ENCODE measurements at regions not wholly inside any gene's neighbourhood (a gene's known extent, or its start where the extent isn't known, plus 50 kb on each side); places are given as distances from the start of the nearest gene placed in this dataset.
A peak's percentile ranks its signal among the peaks of the same experiment; 100 is the strongest.
"Not testable (repeated sequence)": the region's sequence is repeated elsewhere in the genome, so short reads cannot be mapped to it uniquely, and the experiment has no call there.

GRCh38 chr20:29349836-29350235 is 1907.6 kb upstream of the DEFB115 start:
- no peaks in the 10 kb centered on the region for H3K4me1 ChIP-seq
- no peak overlapping the region for H3K4me3 ChIP-seq
- ChIA-PET POLR2A (no interaction called here), CTCF (no interaction called here)
- 18% methylated on average over 9 of the region's 14 CpGs for WGBS (ENCODE audit: missing lambda C conversion rate)
- FAIRE-seq (no peak), ATAC-seq (no peak), DNase-seq (ENCODE audit: low read depth in 1 of 2, low spot score in 1 of 2) (no peak)
- no peaks in the 10 kb centered on the region for H3K9me3 ChIP-seq
- H3K27ac ChIP-seq, result no peak overlapping the region
- TF ChIP-seq BCL3 (IDR thresholded peaks at IDR 0.05), result no peak
- no peak for TF ChIP-seq NPAS2 (CRISPR knock-in tag; IDR thresholded peaks at IDR 0.05; ENCODE audit: borderline replicate concordance)
- TF ChIP-seq CHD2 (IDR thresholded peaks at IDR 0.05; ENCODE audit: low read length, partially characterized antibody), result no peak
- no peak for TF ChIP-seq MAFK (IDR thresholded peaks at IDR 0.05; ENCODE audit: partially characterized antibody)
- no peak for TF ChIP-seq RARB (CRISPR knock-in tag; IDR thresholded peaks at IDR 0.05)
- TF ChIP-seq RFX5 (IDR thresholded peaks at IDR 0.05), result no peak
- TF ChIP-seq FOSB (CRISPR knock-in tag; IDR thresholded peaks at IDR 0.05), result no peak
- TF ChIP-seq ZNF302 (CRISPR knock-in tag; IDR thresholded peaks at IDR 0.05), result no peak
- no peak for TF ChIP-seq TFCP2L1 (CRISPR knock-in tag; IDR thresholded peaks at IDR 0.05)
- no peak for TF ChIP-seq RCOR1 (IDR thresholded peaks at IDR 0.05; ENCODE audit: low read depth, low read length)
- no peak for TF ChIP-seq MAX (IDR thresholded peaks at IDR 0.05)
- TF ChIP-seq HEYL (CRISPR knock-in tag; IDR thresholded peaks at IDR 0.05), result no peak
- no peak for TF ChIP-seq HDAC2 (IDR thresholded peaks at IDR 0.05)
- no peak overlapping the region for H3K4me2 ChIP-seq

DNA sequence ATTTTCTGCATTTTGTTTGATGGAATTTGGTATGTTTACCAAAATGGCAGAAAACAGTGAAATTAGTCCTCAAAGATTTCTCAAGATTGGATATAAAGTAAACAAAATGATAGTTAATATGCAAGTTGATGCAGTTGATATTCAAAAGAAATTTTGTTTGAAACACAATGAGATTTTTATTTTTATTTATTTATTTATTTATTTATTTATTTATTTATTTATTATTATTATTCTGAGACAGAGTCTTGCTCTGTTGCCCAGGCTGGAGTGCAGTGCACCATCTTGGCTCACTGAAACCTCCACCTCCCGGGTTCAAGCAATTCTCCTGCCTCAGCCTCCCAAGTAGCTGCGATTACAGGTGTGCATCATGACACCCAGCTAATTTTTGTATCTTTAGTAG is 1881.5 kb upstream of the DEFB115 start:
- WGBS (ENCODE audit: missing lambda C conversion rate), result 5% methylated on average over 2 of the region's 2 CpGs
- H3K9me3 ChIP-seq; ATAC-seq; H3K27ac ChIP-seq; H3K4me1 ChIP-seq; DNase-seq (ENCODE audit: low read depth in 1 of 2, low spot score in 1 of 2); H3K4me3 ChIP-seq; FAIRE-seq; POLR2A ChIA-PET; H3K4me2 ChIP-seq; CTCF ChIA-PET: not testable (repeated sequence)

GRCh38 chr20:29392853-29393252 is 1864.6 kb upstream of the DEFB115 start:
- ATAC-seq; H3K4me1 ChIP-seq; H3K4me3 ChIP-seq; H3K9me3 ChIP-seq; POLR2A ChIA-PET; FAIRE-seq; DNase-seq (ENCODE audit: low read depth in 1 of 2, low spot score in 1 of 2); H3K4me2 ChIP-seq; H3K27ac ChIP-seq; CTCF ChIA-PET: not testable (repeated sequence)
- WGBS (ENCODE audit: missing lambda C conversion rate), result 19% methylated on average over 9 of the region's 9 CpGs

- ATAC-seq, result peak in 1 of 2 experiments; percentile 48; a peak in 2 of 6 replicates
- ChIA-PET POLR2A (no interaction called here), CTCF (no interaction called here)
Observed at GRCh38 chr20:29408034-29408695, 1849.3 kb upstream of the DEFB115 start.

DNA sequence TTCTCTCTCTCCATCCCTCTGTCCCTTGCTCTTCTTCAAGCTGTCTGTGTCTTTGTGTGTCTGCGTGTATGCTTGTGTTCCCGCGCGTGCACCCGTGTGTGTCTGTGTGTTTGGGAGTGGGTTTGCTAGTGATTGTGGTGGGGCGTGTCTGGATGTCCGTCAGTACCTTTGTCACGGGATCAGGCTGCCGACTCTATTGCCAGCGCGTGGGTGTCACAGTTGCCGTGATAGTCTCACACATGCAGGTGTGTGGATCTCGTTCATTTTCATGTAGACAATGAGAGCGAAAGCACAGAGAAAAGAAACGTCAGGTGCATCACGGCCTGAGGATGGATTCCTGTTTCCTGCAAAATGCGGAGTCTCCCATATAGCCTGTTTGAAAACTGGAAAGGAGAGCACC is 1848.8 kb upstream of the DEFB115 start:
- CTCF ChIA-PET; H3K4me2 ChIP-seq; POLR2A ChIA-PET; FAIRE-seq; H3K9me3 ChIP-seq; H3K4me1 ChIP-seq; H3K27ac ChIP-seq; ATAC-seq; H3K4me3 ChIP-seq; DNase-seq (ENCODE audit: low read depth in 1 of 2, low spot score in 1 of 2): not testable (repeated sequence)
- 54% methylated on average over 17 of the region's 17 CpGs for WGBS (ENCODE audit: missing lambda C conversion rate)

More at GRCh38 chr20:29408034-29408695, 1849.3 kb upstream of the DEFB115 start:
- FAIRE-seq, result no peak
- 61% methylated on average over 30 of the region's 40 CpGs for WGBS (ENCODE audit: missing lambda C conversion rate)
- Histone ChIP-seq H3K9me3 (no peaks in the 10 kb centered on the region), H3K4me1 (no peaks in the 10 kb centered on the region), H3K27ac (no peak overlapping the region), H3K4me2 (no peak overlapping the region), H3K4me3 (no peak overlapping the region)
- DNase-seq (ENCODE audit: low read depth in 1 of 2, low spot score in 1 of 2), result no peak
- TF ChIP-seq CBX8 (IDR thresholded peaks at IDR 0.05) (no peak), ZNF302 (CRISPR knock-in tag; IDR thresholded peaks at IDR 0.05) (no peak), ELK1 (IDR thresholded peaks at IDR 0.05; ENCODE audit: low read depth, low read length) (no peak), JUN (IDR thresholded peaks at IDR 0.05) (no peak), HOXA7 (CRISPR knock-in tag; IDR thresholded peaks at IDR 0.05) (no peak), NPAS2 (CRISPR knock-in tag; IDR thresholded peaks at IDR 0.05; ENCODE audit: borderline replicate concordance) (no peak), HOXB13 (CRISPR knock-in tag; IDR thresholded peaks at IDR 0.05; ENCODE audit: low read depth) (no peak), EHF (CRISPR knock-in tag; IDR thresholded peaks at IDR 0.05) (no peak), POLR2A (IDR thresholded peaks at IDR 0.05; ENCODE audit: low read length) (no peak), RARB (CRISPR knock-in tag; IDR thresholded peaks at IDR 0.05) (no peak), RFX5 (IDR thresholded peaks at IDR 0.05) (no peak)
- TF ChIP-seq, protein P1, sequence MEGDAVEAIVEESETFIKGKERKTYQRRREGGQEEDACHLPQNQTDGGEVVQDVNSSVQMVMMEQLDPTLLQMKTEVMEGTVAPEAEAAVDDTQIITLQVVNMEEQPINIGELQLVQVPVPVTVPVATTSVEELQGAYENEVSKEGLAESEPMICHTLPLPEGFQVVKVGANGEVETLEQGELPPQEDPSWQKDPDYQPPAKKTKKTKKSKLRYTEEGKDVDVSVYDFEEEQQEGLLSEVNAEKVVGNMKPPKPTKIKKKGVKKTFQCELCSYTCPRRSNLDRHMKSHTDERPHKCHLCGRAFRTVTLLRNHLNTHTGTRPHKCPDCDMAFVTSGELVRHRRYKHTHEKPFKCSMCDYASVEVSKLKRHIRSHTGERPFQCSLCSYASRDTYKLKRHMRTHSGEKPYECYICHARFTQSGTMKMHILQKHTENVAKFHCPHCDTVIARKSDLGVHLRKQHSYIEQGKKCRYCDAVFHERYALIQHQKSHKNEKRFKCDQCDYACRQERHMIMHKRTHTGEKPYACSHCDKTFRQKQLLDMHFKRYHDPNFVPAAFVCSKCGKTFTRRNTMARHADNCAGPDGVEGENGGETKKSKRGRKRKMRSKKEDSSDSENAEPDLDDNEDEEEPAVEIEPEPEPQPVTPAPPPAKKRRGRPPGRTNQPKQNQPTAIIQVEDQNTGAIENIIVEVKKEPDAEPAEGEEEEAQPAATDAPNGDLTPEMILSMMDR (IDR thresholded peaks at IDR 0.05), result no peak

DNA sequence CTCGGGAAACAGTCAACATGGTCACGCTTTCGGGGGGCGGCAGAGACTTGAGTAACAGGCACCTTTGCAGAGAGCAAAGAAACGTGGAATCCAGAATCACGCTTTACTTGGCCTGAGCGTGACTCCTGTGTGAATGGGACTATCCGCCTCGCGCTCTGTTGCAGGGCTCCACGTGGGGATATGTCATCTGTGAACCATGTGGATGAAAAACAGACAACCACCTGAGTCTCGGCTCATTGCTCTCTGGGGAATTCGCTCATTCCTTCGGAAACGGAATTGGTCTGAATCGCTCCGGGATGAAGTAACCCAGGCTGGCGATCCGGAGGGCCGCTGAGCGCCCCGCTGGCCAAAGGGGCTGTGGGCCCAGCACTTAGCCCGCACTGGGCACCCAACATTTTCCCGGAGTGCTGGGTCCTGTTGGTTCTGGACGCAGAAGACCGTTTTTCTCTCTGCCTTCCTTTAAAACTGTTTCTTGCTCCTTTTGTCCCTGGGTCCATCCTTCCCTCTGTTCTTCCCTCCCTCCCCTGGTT is 1848.2 kb upstream of the DEFB115 start:
- 46% methylated on average over 26 of the region's 26 CpGs for WGBS (ENCODE audit: missing lambda C conversion rate)
- POLR2A ChIA-PET; FAIRE-seq; H3K4me1 ChIP-seq; H3K27ac ChIP-seq; DNase-seq (ENCODE audit: low read depth in 1 of 2, low spot score in 1 of 2); H3K4me2 ChIP-seq; CTCF ChIA-PET; ATAC-seq; H3K4me3 ChIP-seq; H3K9me3 ChIP-seq: not testable (repeated sequence)
